ENCODE measurements at regions not wholly inside any gene's neighbourhood (a gene's known extent, or its start where the extent isn't known, plus 50 kb on each side); places are given as distances from the start of the nearest gene placed in this dataset.
"Not testable (repeated sequence)": the region's sequence is repeated elsewhere in the genome, so short reads cannot be mapped to it uniquely, and the experiment has no call there.

DNA sequence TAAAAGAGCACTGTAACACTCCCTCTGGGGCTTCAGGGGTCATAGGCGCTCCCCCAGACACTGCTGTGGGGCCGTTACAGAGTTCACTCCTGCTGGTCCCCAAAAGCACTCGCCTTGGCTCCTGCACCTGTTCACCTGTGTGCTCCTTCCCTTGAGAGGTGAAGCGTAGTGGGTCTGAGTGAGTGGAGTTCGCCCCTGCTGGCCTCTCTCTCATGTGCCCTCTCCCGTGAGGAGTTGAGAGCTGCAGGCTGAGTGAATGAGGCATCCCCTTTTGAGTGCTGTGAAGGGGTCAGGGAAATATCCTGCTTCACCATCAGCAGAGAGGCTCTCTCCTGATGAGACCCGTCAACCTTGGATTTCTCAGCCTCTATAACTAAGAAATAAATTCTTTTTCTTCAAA, 134.6 kb upstream of the TUT7 start:
- no peaks in the 10 kb centered on the region for H3K27me3 ChIP-seq (ENCODE audit: control insufficient read depth in 1 of 2, insufficient read depth in 2 of 2, low read length in 2 of 2)
- no peaks in the 10 kb centered on the region for H3K36me3 ChIP-seq (ENCODE audit: control insufficient read depth in 2 of 2, insufficient read depth in 2 of 2, low read length in 2 of 2)

DNA sequence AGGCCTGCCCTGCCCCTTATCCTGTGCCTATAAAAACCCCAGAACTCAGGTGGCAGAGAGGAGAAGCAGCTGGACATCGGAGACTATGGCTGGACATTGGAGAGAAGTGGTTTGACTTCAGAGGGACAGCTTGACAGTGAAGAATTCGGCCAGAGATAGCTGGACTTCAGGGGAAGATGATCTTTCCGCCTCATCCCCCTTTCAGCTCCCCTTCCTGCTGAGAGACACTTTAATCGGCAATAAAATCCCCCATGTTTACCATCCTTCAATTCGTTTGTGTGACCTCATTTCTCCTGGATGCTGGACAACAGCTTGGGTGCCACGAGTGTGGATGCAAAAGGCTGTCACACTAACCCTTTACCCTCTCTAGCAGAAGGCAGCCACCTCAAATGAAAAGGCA, 134.1 kb upstream of the TUT7 start:
- H3K9ac ChIP-seq (ENCODE audit: low read length in 2 of 2): no peak overlapping the region
- no peaks in the 10 kb centered on the region for H3K9me3 ChIP-seq (ENCODE audit: control insufficient read depth in 2 of 2, low read length in 2 of 2)
- H3K27me3 ChIP-seq (ENCODE audit: control insufficient read depth in 1 of 2, insufficient read depth in 2 of 2, low read length in 2 of 2): no peaks in the 10 kb centered on the region
- H3K4me3 ChIP-seq (ENCODE audit: low read length in 2 of 2): no peak overlapping the region
- no peaks in the 10 kb centered on the region for H3K4me1 ChIP-seq (ENCODE audit: control insufficient read depth, insufficient read depth, low read length)
- no peak overlapping the region for H3K27ac ChIP-seq (ENCODE audit: low read length)
- H3K36me3 ChIP-seq (ENCODE audit: control insufficient read depth in 2 of 2, insufficient read depth in 2 of 2, low read length in 2 of 2): no peaks in the 10 kb centered on the region

More for the DNA sequence above, 134.6 kb upstream of the TUT7 start:
- Histone ChIP-seq H3K9ac (ENCODE audit: low read length in 2 of 2) (no peak overlapping the region), H3K4me1 (ENCODE audit: control insufficient read depth, insufficient read depth, low read length) (no peaks in the 10 kb centered on the region), H3K27ac (ENCODE audit: low read length) (no peak overlapping the region), H3K9me3 (ENCODE audit: control insufficient read depth in 2 of 2, low read length in 2 of 2) (no peaks in the 10 kb centered on the region), H3K4me3 (ENCODE audit: low read length in 2 of 2) (no peak overlapping the region)

DNA sequence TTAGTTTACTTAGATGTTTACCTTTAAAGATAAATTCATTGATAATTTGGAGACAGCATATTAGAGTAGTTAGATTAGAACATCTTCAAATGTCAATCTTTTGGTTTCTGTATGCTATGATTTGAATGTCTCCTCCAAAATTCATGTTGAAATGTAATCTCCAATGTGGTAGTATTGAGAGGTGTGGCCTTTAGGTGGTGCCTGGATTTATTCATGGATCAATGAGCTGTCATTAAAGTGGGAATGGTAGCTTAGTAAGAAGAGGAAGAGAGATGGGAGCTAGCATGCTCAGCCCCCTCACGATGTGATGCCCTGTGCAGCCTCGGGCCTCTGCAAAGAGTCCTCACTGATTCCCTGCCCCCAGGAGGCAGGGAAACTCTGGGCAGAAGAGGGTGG, 133.6 kb upstream of the TUT7 start:
- H3K36me3 ChIP-seq (ENCODE audit: control insufficient read depth in 2 of 2, insufficient read depth in 2 of 2, low read length in 2 of 2): no peaks in the 10 kb centered on the region
- H3K9ac ChIP-seq (ENCODE audit: low read length in 2 of 2): no peak overlapping the region
- H3K27ac ChIP-seq (ENCODE audit: low read length): no peak overlapping the region
- H3K27me3 ChIP-seq (ENCODE audit: control insufficient read depth in 1 of 2, insufficient read depth in 2 of 2, low read length in 2 of 2): no peaks in the 10 kb centered on the region
- H3K4me3 ChIP-seq (ENCODE audit: low read length in 2 of 2): no peak overlapping the region
- no peaks in the 10 kb centered on the region for H3K9me3 ChIP-seq (ENCODE audit: control insufficient read depth in 2 of 2, low read length in 2 of 2)
- H3K4me1 ChIP-seq (ENCODE audit: control insufficient read depth, insufficient read depth, low read length): no peaks in the 10 kb centered on the region

DNA sequence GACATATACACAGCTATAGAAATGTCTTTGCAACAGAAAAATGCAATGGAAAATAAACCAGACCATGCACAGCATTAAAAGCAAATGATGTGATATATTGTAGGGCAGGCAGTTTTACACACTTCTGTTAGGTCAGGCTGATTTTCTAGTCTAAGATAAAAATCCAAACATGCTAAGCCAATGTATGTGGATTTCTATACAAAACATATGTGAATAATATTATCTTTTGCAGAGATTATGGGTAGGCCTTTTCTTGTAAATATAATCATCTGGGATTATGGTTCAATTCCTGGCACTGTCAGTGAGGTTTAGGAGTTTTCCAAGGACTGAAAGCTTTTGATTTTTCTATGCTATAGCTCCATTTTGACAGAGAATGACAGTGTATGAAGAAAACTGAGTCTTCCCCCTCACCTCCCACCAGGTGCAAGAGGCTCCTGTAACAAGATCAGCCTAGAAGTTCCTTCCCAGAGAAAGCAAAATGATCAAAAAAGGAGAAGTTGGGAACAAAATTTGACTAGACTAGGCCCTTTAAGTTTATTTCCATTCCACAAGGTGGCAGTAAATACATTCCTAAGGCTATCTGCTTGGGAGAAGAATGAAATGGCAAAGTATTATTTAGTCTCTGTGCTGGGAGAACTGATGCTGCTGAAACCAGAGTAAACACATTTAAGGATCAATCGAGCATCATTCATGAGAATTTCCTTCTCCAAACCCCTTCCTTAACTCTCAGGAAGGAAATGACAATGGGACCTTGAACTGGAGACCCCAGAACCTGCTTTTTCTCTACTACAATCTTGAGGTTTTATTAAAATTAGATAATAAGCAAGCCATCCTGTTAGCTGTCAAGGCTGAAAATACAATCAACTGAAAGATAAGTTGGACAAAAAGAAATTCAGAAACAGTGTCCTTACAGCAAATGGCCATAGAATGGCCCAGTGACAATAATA, 133.0 kb upstream of the TUT7 start:
- no peaks in the 10 kb centered on the region for H3K36me3 ChIP-seq (ENCODE audit: control insufficient read depth in 2 of 2, insufficient read depth in 2 of 2, low read length in 2 of 2)
- no peaks in the 10 kb centered on the region for H3K27me3 ChIP-seq (ENCODE audit: control insufficient read depth in 1 of 2, insufficient read depth in 2 of 2, low read length in 2 of 2)
- H3K9me3 ChIP-seq (ENCODE audit: control insufficient read depth in 2 of 2, low read length in 2 of 2): no peaks in the 10 kb centered on the region
- no peaks in the 10 kb centered on the region for H3K4me1 ChIP-seq (ENCODE audit: control insufficient read depth, insufficient read depth, low read length)
- H3K27ac ChIP-seq (ENCODE audit: low read length): no peak overlapping the region
- H3K4me3 ChIP-seq (ENCODE audit: low read length in 2 of 2): no peak overlapping the region
- no peak overlapping the region for H3K9ac ChIP-seq (ENCODE audit: low read length in 2 of 2)

DNA sequence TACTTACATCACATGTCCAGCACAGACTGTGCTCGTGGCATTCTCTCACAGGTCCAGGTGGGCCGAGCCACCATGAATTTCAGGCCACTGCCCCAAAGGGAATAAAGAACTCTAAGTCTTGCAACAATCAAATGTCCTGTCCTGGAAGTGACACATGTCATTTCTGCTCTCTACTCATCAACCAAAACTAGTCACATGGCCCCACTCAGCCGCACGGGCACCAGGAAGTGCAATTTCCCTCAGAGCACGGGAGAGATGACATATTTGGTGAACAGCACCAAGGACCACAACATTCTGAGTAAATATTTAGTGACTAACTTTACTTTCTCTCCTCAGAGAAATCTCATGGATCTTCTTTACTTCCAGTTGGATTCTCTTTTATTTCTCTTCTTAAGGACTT, 131.1 kb upstream of the TUT7 start:
- Histone ChIP-seq H3K27me3 (ENCODE audit: control insufficient read depth in 1 of 2, insufficient read depth in 2 of 2, low read length in 2 of 2) (no peaks in the 10 kb centered on the region), H3K9me3 (ENCODE audit: control insufficient read depth in 2 of 2, low read length in 2 of 2) (no peaks in the 10 kb centered on the region), H3K27ac (ENCODE audit: low read length) (no peak overlapping the region), H3K4me3 (ENCODE audit: low read length in 2 of 2) (no peak overlapping the region), H3K36me3 (ENCODE audit: control insufficient read depth in 2 of 2, insufficient read depth in 2 of 2, low read length in 2 of 2) (no peaks in the 10 kb centered on the region), H3K4me1 (ENCODE audit: control insufficient read depth, insufficient read depth, low read length) (no peaks in the 10 kb centered on the region), H3K9ac (ENCODE audit: low read length in 2 of 2) (no peak overlapping the region)

DNA sequence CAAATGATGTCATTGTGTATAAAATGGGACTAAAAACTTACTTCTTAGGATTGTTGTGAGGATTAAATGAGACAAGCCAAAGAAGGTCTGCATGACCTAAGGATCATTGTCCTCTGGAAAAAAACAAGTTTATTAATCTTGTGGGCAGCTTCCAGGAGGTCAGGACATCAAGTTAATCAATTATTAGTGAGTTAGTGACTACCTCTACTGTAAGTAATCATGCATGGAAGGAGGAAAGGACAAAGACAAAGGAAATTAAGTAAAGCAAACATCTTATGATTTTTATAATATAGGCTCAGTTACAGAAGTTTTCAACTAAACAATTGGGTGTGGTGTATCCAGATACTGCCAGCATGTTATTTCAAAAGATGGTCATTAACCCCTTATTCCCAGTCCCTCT, 129.3 kb upstream of the TUT7 start:
- H3K9me3 ChIP-seq (ENCODE audit: control insufficient read depth in 2 of 2, low read length in 2 of 2): no peaks in the 10 kb centered on the region
- no peak overlapping the region for H3K9ac ChIP-seq (ENCODE audit: low read length in 2 of 2)
- H3K36me3 ChIP-seq (ENCODE audit: control insufficient read depth in 2 of 2, insufficient read depth in 2 of 2, low read length in 2 of 2): no peaks in the 10 kb centered on the region
- H3K4me1 ChIP-seq (ENCODE audit: control insufficient read depth, insufficient read depth, low read length): no peaks in the 10 kb centered on the region
- H3K4me3 ChIP-seq (ENCODE audit: low read length in 2 of 2): no peak overlapping the region
- no peak overlapping the region for H3K27ac ChIP-seq (ENCODE audit: low read length)
- no peaks in the 10 kb centered on the region for H3K27me3 ChIP-seq (ENCODE audit: control insufficient read depth in 1 of 2, insufficient read depth in 2 of 2, low read length in 2 of 2)

DNA sequence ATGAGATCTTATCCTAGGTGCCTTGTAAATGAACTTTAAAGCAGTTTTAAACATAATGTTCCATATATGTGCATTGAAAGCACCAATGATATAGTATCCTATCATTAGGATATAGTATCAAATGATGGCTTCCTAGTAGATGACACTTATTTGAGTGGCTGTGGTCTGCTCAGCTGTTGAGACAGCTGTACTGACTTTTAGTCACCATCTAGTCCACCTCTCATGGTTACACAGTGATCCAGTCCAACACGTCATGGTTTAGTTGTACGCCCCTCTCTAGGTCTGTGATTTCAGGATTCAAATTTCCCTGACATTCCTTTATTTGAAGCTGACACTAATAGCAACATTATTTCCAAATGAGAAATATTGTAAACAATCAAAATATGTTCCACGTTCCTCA, 127.3 kb upstream of the TUT7 start:
- no peaks in the 10 kb centered on the region for H3K4me1 ChIP-seq (ENCODE audit: control insufficient read depth, insufficient read depth, low read length)

DNA sequence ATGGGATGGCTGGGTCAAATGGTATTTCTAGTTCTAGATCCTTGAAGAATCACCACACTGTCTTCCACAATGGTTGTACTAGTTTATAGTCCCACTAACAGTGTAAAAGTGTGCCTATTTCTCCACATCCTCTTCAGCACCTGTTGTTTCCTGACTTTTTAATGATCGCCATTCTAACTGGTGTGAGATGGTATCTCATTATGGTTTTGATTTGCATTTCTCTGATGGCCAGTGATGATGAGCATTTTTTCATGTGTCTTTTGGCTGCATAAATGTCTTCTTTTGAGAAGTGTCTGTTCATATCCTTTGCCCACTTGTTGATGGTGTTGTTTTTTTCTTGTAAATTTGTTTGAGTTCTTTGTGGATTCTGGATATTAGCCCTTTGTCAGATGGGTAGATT, 121.0 kb upstream of the TUT7 start:
- H3K36me3 ChIP-seq (ENCODE audit: control insufficient read depth in 2 of 2, insufficient read depth in 2 of 2, low read length in 2 of 2); H3K9ac ChIP-seq (ENCODE audit: low read length in 2 of 2); H3K4me3 ChIP-seq (ENCODE audit: low read length in 2 of 2); H3K9me3 ChIP-seq (ENCODE audit: control insufficient read depth in 2 of 2, low read length in 2 of 2); H3K27me3 ChIP-seq (ENCODE audit: control insufficient read depth in 1 of 2, insufficient read depth in 2 of 2, low read length in 2 of 2); H3K4me1 ChIP-seq (ENCODE audit: control insufficient read depth, insufficient read depth, low read length); H3K27ac ChIP-seq (ENCODE audit: low read length): not testable (repeated sequence)

More for the DNA sequence above, 127.3 kb upstream of the TUT7 start:
- Histone ChIP-seq H3K36me3 (ENCODE audit: control insufficient read depth in 2 of 2, insufficient read depth in 2 of 2, low read length in 2 of 2) (no peaks in the 10 kb centered on the region), H3K4me3 (ENCODE audit: low read length in 2 of 2) (no peak overlapping the region), H3K27me3 (ENCODE audit: control insufficient read depth in 1 of 2, insufficient read depth in 2 of 2, low read length in 2 of 2) (no peaks in the 10 kb centered on the region), H3K27ac (ENCODE audit: low read length) (no peak overlapping the region), H3K9me3 (ENCODE audit: control insufficient read depth in 2 of 2, low read length in 2 of 2) (no peaks in the 10 kb centered on the region), H3K9ac (ENCODE audit: low read length in 2 of 2) (no peak overlapping the region)

DNA sequence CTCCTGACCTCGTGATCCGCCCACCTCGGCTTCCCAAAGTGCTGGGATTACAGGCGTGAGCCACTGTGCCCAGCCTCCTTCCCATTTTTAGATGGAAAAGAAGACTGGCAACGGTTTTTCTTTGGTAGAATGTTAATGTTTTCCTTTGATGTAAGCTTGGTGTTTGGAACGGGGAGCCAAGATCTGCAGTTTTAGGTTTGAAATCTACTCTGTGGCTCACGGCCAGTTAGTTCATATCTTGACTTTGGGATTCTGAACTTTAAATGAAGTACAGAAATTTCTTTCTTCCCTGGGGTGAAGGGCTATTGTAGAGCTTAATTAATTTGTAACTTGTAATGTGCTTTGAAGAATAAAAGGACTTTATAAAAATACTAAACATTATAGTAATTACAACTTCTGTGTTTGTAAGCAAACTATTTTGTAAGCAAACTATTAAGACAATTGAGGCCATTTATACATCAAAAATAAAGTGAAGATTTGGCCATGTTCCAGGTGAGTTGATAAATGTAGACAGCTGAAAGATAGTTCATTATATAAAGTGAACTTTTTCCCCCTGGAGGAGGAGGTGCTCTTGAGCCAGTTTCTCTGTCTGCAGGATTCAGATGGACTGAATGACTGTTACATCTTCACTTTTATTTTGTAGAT, 117.1 kb upstream of the TUT7 start:
- Histone ChIP-seq H3K9ac (ENCODE audit: low read length in 2 of 2) (no peak overlapping the region), H3K4me1 (ENCODE audit: control insufficient read depth, insufficient read depth, low read length) (no peaks in the 10 kb centered on the region)

DNA sequence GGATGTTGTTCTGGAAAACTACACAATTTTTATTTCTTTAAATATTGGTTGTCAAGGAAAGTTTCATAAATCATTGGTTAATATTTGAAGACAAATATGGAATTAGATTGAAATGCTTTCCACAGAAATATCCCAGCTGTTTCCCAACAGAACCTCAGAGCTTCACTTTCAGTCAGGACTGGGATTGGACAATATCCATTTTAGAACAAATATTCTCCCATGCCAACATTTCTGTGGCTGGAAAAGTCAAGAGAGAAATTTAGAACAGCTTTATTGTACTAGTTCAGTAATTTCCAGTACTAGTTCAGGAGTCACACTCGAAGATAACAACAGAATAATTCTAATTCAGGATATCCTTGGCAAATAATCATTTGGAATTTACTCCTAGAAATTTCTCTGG, 116.1 kb upstream of the TUT7 start:
- H3K9ac ChIP-seq (ENCODE audit: low read length in 2 of 2): no peak overlapping the region
- no peaks in the 10 kb centered on the region for H3K4me1 ChIP-seq (ENCODE audit: control insufficient read depth, insufficient read depth, low read length)
- no peak overlapping the region for H3K27ac ChIP-seq (ENCODE audit: low read length)
- no peaks in the 10 kb centered on the region for H3K9me3 ChIP-seq (ENCODE audit: control insufficient read depth in 2 of 2, low read length in 2 of 2)
- H3K4me3 ChIP-seq (ENCODE audit: low read length in 2 of 2): no peak overlapping the region
- H3K36me3 ChIP-seq (ENCODE audit: control insufficient read depth in 2 of 2, insufficient read depth in 2 of 2, low read length in 2 of 2): no peaks in the 10 kb centered on the region
- no peaks in the 10 kb centered on the region for H3K27me3 ChIP-seq (ENCODE audit: control insufficient read depth in 1 of 2, insufficient read depth in 2 of 2, low read length in 2 of 2)

More for the DNA sequence above, 117.1 kb upstream of the TUT7 start:
- Histone ChIP-seq H3K9me3 (ENCODE audit: control insufficient read depth in 2 of 2, low read length in 2 of 2) (no peaks in the 10 kb centered on the region), H3K27me3 (ENCODE audit: control insufficient read depth in 1 of 2, insufficient read depth in 2 of 2, low read length in 2 of 2) (no peaks in the 10 kb centered on the region), H3K36me3 (ENCODE audit: control insufficient read depth in 2 of 2, insufficient read depth in 2 of 2, low read length in 2 of 2) (no peaks in the 10 kb centered on the region), H3K4me3 (ENCODE audit: low read length in 2 of 2) (no peak overlapping the region), H3K27ac (ENCODE audit: low read length) (no peak overlapping the region)
